H4 (cell line): ENCODE measurements at regions not wholly inside any gene's neighbourhood (a gene's known extent, or its start where the extent isn't known, plus 50 kb on each side); places are given as distances from the start of the nearest gene placed in this dataset.

Experiments
- DNase-seq: peaks from one replicate; pipeline ENCODE4 v3.0.0-alpha.2; 2015; ENCODE audit warnings: low spot score

DNA sequence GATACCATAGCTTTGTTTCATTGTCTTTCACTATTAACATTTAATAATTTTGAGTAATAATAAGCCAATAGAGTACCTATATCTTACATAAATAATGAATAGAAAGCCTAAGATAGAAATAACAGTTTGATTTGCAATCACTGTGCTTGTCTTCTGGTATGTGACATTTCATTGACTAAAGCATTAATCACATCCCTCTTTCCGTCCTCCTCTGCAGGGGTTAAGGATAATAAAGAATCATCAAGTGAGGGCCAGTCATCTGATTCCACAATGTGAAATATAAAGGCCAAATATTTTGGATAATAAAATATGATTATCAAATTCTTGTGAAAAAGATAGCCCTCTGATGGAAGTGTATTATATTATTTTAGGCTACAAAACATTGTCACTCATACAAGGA lies 2073.4 kb downstream of the ARAP2 start:
- no peak for DNase-seq

GRCh38 chr4:34176609-34177008 lies 2067.7 kb downstream of the ARAP2 start:
- DNase-seq = no peak

DNA sequence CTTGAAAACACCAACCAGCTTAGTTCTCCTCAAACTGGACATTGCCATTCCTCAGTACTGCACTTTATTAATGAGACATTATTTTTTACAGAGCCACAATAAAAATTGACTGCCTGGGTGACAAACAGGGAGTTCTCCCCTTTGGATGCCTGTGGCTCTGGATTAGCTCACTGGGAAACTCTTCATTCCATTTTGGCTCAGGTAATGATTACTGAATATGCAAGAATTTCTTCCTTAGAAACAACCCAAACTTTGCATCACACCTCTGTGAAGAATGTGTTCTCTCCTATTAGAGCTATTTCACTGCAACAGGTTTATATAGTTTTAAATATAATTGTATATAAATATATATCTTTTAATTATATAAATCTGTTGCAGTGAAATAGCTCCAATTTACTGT lies 2065.8 kb downstream of the ARAP2 start:
- DNase-seq = no peak

DNA sequence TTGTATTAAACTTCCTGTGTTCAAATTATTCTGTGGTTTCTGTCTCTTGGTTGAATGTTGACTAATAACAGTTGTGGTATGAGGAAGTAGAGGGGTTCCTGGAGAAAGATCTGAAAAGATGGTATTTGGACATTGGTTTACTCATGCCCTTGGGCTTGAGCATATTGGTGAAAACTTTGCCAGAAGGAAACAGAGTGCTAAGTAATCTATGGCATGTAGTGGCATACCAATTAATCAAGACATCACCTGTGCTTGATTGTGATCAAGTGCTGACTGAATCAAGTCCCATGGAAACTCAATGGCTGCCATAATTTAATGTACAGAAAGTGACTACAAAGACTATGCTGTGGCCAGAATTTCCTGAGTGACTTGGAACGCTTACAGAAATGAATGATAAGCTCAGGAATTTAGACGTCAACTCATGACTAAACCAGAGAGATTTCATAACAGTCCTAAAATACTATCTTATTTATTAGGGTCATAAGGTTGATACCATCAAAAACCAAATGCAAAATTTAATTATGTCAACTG lies 2062.9 kb downstream of the ARAP2 start:
- DNase-seq = peak; percentile 90

DNA sequence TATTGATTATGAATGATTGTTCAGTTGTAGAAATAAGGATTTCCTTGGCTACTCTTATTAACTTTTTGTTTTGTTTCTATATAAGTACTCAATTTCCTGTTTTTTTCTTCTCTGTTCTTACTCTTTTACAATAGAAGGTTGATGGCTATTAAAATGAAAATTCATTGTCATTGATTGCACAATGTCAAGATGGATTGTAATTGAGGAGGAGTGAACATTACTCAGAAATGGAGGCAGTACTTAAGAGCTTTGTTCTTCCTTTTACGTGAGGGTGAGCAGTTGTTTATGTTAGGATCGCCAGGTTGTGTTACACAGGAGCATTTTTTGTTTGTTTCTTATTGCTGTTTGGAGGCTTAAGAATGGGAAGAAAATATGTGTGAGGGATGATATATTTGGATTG lies 2062.4 kb downstream of the ARAP2 start:
- DNase-seq = peak; percentile 72

GRCh38 chr4:34182306-34182705 lies 2062.0 kb downstream of the ARAP2 start:
- peak; percentile 34 for DNase-seq

- no peak for DNase-seq
Observed at GRCh38 chr4:34183926-34184325, 2060.4 kb downstream of the ARAP2 start.

GRCh38 chr4:34187056-34187455 lies 2057.3 kb downstream of the ARAP2 start:
- DNase-seq = no peak

DNA sequence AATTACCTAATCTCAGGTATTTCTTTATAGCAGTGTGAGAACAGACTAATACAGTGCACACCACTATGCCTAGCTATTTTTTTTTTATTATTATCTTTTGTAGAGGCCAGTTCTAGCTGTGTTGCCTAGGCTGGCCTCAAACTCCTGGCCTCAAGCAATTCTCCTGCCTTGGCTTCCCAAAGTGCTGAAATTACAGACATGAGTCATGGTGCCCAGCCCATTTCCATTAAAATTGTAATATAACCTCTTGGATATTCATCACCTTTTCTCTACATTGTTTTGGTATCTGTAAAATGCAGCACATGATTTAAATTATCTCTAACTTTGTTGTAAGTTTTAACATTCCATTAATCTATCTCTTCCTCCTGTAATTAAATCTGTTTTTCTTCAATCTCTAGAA lies 2052.9 kb downstream of the ARAP2 start:
- no peak for DNase-seq

GRCh38 chr4:34193451-34194154 lies 2050.7 kb downstream of the ARAP2 start:
- DNase-seq = no peak

DNA sequence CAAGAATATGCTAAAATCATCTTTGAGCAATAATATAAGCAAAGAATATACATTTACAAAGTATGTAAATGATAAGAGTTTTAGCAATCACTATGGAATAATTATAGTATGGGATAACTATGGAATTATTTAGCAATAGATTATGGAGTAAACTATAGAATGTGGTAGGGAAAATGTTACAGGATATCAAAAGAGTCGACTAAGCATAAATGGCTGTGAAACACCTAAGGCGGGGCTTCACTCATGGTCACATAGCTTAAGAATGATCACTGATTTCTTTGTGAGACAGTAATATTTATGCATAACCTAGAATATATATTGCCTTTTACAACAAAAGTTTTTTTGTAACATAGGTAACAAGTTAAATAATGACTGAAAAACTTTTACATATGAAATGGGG lies 2049.7 kb downstream of the ARAP2 start:
- no peak for DNase-seq

GRCh38 chr4:34196375-34196774 lies 2047.9 kb downstream of the ARAP2 start:
- no peak for DNase-seq

DNA sequence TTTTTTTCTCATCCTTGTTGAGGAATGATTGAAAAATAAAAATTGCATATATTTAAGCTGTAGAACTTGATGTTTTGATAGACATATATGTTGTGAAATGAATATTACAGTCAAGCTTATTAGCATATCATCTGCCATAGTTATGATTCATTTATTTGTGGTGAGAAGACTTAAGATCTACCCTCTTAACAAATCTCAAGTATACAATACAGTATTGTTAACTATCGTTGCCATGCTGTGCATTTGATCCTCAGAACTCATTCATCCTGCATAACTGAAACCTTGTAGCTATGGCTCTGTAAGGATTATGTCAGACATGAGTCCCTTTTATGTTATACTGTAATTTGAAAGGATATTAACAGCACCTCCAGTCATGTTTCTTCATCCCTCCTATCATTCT lies 2045.3 kb downstream of the ARAP2 start:
- DNase-seq = no peak

DNA sequence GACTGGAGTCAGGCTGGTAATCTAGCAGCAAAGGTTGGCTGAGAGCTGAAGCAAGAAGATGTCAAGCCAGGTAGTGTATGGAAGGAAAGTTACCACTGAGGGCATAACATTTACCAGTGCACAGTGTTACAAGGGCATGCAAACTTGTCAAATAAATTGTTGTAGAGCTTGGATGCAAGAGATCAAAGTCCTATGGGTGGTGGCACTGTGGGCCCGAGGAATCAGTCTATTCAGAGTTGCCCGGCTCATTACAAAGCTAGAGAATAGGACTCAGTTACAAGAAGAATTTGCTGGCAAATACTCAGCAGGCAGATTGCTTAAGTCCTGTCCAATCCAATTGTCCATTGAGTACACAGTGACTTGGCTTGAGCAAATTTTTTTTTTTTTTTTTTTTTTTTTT lies 2043.8 kb downstream of the ARAP2 start:
- DNase-seq = no peak

- no peak for DNase-seq
Observed at GRCh38 chr4:34202154-34202553, 2042.2 kb downstream of the ARAP2 start.

DNA sequence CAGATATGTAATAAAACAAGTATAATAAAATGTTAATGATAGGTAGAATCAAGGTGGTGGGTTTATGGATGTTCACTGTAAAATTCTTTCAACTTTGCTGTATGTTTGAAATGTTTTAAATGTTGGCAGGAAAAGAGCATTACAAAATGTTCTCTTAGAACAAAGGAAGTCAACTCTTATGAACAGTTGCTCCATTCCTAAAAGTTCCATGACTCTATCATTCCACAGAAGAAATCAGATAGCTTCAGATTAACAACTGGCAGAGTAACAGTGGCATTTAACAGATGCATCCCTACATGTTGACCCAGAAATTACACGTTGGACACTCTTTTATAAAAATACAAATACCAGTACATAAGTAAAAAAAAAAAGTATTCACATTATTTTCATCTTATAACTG lies 2023.7 kb downstream of the ARAP2 start:
- DNase-seq = no peak

DNA sequence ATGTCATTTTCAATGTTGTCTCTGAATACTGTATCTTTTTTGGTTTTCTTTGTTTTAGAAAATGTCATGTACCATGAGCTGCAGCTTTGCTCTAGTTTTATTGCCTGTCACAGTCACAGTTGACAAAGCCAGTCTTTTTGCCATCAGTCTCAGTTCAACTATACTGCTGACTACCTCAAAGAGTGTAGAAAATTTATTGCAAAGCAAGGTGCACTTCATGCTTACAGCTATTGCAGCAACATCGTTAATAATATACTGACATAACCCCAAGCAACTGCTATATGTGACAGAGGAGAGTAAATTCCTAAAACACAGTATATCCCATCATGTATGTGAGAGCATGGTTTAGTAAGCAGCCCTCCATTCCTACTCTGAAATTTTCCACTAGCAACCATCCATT lies 2022.3 kb downstream of the ARAP2 start:
- DNase-seq = no peak

DNA sequence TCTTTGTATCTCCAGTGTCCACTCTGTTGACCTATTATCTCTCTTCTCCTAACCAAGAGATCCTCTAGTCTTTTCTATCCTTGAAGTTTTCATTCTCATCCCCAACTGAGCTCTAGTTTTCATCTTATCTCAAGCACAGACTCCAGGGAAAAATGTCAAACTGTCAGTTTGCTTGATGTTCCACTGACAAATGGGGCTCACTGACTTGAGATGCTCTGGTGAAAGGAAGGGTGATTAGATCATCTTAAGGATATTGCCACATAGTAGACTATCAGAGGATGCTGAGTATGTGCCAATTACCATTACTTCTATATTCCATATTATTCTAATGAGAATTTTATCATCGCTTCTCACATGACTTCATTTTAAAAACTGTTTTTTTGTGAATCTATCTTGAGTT lies 2008.2 kb downstream of the ARAP2 start:
- no peak for DNase-seq

DNA sequence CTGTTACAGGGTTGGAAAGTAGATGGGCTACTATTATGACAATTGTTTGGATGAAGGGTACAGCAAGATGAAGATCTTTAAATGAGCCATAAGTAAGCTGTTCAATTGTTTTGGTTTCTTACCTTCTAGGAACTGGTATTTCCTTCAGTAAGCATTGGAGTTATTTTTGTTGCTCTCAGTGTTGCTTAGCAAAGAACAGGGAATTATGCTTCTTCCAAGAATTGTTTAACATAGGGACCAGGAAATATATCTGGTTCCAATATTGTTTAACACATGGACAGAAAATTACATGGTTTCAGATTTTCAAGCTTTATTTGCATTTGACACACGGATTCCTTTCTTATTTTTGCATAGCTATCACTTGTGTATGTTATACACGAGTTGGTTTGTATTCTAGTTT lies 1999.0 kb downstream of the ARAP2 start:
- no peak for DNase-seq

GRCh38 chr4:34250562-34250961 lies 1993.8 kb downstream of the ARAP2 start:
- DNase-seq = peak; percentile 79

DNA sequence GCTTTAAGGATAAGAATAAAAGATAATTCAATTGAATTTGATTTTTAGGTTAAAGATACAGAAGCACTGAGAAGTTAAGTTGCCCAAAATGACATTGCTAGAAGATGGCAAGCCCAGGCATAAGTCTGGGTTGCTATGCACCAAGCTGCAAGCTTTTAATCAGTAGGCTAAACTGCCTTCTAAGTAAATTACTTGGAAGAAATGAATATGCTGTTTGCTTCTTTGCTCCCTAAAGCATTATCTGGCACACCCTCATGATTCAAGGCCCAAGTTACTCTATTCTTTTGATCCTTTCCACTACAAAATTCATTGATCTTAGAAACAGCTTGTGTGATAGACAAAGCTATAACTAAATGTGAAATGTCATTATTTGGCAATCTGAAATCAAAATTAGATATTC lies 1991.1 kb downstream of the ARAP2 start:
- DNase-seq = no peak

- no peak for DNase-seq
Observed at GRCh38 chr4:34258176-34258575, 1986.1 kb downstream of the ARAP2 start.

GRCh38 chr4:34261799-34262314 lies 1982.5 kb downstream of the ARAP2 start:
- peak; percentile 18 for DNase-seq

GRCh38 chr4:34269613-34270012 lies 1974.7 kb downstream of the ARAP2 start:
- no peak for DNase-seq
